Mammary epithelial cell (primary cell): ENCODE measurements at regions not wholly inside any gene's neighbourhood (a gene's known extent, or its start where the extent isn't known, plus 50 kb on each side); places are given as distances from the start of the nearest gene placed in this dataset.

Experiments
- CTCF ChIP-seq, 2 donors: IDR thresholded peaks in 1 of 2; conservative IDR thresholded peaks in 1 of 2; 2 replicates each; pipeline ENCODE4 v1.5.1; 2011 to 2012; ENCODE audit warnings: inconsistent platforms in 2 of 2, low read length in 2 of 2, mild to moderate bottlenecking in 2 of 2, control low read depth in 1 of 2, low read depth in 1 of 2; ENCODE audit not compliant: insufficient read depth in 1 of 2; ENCODE audit errors: extremely low read depth in 1 of 2
- EZH2 ChIP-seq: IDR thresholded peaks from 2 replicates; pipeline ENCODE4 v1.6.1; 2012; ENCODE audit warnings: low read length, inconsistent platforms, borderline replicate concordance

DNA sequence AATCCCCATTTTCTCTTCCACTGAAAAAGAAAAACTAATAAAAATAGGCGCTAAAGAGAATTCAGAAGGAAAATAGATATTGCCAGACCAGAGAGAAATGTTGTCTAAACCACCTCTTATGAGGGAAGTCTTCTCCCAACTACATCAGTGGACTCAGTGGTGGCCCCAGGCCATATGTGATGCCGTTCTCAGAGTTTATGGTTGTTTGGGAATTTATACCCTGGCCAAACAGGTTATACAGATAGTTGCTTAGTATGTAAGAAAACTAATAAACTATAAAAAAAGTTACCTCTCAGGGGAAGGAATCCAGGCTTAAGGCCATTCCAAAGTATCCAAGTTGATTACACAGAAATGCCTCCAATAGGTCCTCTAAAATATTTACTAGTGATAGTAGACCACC lies 103.4 kb upstream of the RBM19 start:
- TF ChIP-seq CTCF (conservative IDR thresholded peaks at IDR 0.05 in 1 of 2, IDR thresholded peaks at IDR 0.05 in 1 of 2; ENCODE audit: extremely low read depth in 1 of 2, insufficient read depth in 1 of 2, low read depth in 1 of 2, low read length in 2 of 2), result no peak
- no peak for TF ChIP-seq EZH2
